HCT116 (cell line): ENCODE measurements at regions not wholly inside any gene's neighbourhood (a gene's known extent, or its start where the extent isn't known, plus 50 kb on each side); places are given as distances from the start of the nearest gene placed in this dataset.

Experiments used
- ATAC-seq: fragments of 200-7000 bp; cut with Tn5 transposase; 2 replicates; pipeline ENCODE4 v1.9.1; 2020; ENCODE audit warnings: mild to moderate bottlenecking, moderate library complexity
- BruUV-seq: library from RNA; stranded (reverse); fragments of 400-500 nt; replicated peaks from 2 replicates; lab custom pipeline; 2021; lab: Mats Ljungman, UMichigan
- CTCF ChIA-PET: fragments of 300-600 bp; sonication (Branson Sonifier 250); formaldehyde crosslinking; loops from one replicate; lab custom pipeline; 2021; ENCODE audit warnings: antibody characterized with exemption; lab: Charles Lee
- POLR2A ChIA-PET: fragments of 300-600, 350-600 bp; sonication (Branson Sonifier 250); formaldehyde crosslinking; loops from one replicate; lab custom pipeline; 2021; ENCODE audit warnings: antibody characterized with exemption; lab: Charles Lee
- RAD21 ChIA-PET, 2 experiments: fragments of 300-600 bp; sonication (Branson Sonifier 250); formaldehyde crosslinking; loops; one replicate each; lab custom pipeline; 2023; ENCODE audit warnings: low total read pairs in 2 of 2; ENCODE audit not compliant: uncharacterized antibody in 2 of 2, unreplicated experiment in 2 of 2, low non-redundant PET in 1 of 2; lab: Charles Lee
- DNase-seq: peaks from one replicate; pipeline ENCODE4 v3.0.0-alpha.2; 2010; ENCODE audit warnings: low read depth, low spot score
- H2AFZ ChIP-seq: fragments of 200-600 bp; shearing (Covaris generic), sonication (generic); 2 replicates; pipeline ENCODE4 v1.6.1; 2017; ENCODE audit warnings: low read depth, mixed run types, mixed read lengths, antibody characterized with exemption, low read length; ENCODE audit not compliant: poor library complexity, severe bottlenecking
- H3K27ac ChIP-seq: 2 replicates; pipeline ENCODE4 v1.5.1; 2012; ENCODE audit warnings: low read depth, low read length
- H3K27me3 ChIP-seq: fragments of 200-600 bp; sonication (generic); 2 replicates; pipeline ENCODE4 v1.6.1; 2016; ENCODE audit warnings: mixed run types, low read length, mixed read lengths; ENCODE audit not compliant: insufficient read depth
- H3K36me3 ChIP-seq, 2 experiments: fragments of 200-500 bp in 1 of 2; fragments of 200-600 bp in 1 of 2; sonication (Bioruptor generic) in 1 of 2; sonication (generic) in 1 of 2; 2 replicates each; pipeline versions ENCODE4 v1.5.1 to v1.6.1; 2014 to 2016; ENCODE audit warnings: low read length in 2 of 2, inconsistent platforms in 1 of 2, mixed read lengths in 1 of 2, mixed run types in 1 of 2; ENCODE audit not compliant: insufficient read depth in 2 of 2, control insufficient read depth in 1 of 2
- H3K4me1 ChIP-seq, 2 experiments: fragments of 200-600 bp in 1 of 2; sonication (generic) in 1 of 2; 2 replicates each; pipeline versions ENCODE4 v1.5.1 to v1.6.1; 2012 to 2017; ENCODE audit warnings: low read length in 2 of 2, inconsistent platforms in 1 of 2, mild to moderate bottlenecking in 1 of 2, mixed read lengths in 1 of 2, mixed run types in 1 of 2, moderate library complexity in 1 of 2; ENCODE audit not compliant: insufficient read depth in 2 of 2, control insufficient read depth in 1 of 2
- H3K4me2 ChIP-seq: fragments of 200-600 bp; sonication (generic); 2 replicates; pipeline ENCODE4 v1.6.1; 2017; ENCODE audit warnings: mixed run types, low read length, mixed read lengths
- H3K4me3 ChIP-seq, 2 experiments: fragments of 200-600 bp in 1 of 2; sonication (generic) in 1 of 2; replicated peaks in 1 of 2; 2 replicates each; pipeline ENCODE4 v1.5.1; 2011 to 2016; ENCODE audit warnings: low read length in 2 of 2, control low read depth in 1 of 2, low read depth in 1 of 2, mild to moderate bottlenecking in 1 of 2, mixed read lengths in 1 of 2, mixed run types in 1 of 2
- H3K79me2 ChIP-seq: fragments of 200-600 bp; sonication (generic); 2 replicates; pipeline ENCODE4 v1.6.1; 2017; ENCODE audit warnings: mild to moderate bottlenecking, mixed run types, low read length, moderate library complexity, mixed read lengths; ENCODE audit not compliant: insufficient read depth
- H3K9ac ChIP-seq: fragments of 200-600 bp; sonication (generic); 2 replicates; pipeline ENCODE4 v1.6.1; 2016; ENCODE audit warnings: low read length, mixed read lengths
- H3K9me2 ChIP-seq: fragments of 200-600 bp; sonication (generic), shearing (Covaris generic); 2 replicates; pipeline ENCODE4 v1.6.1; 2017; ENCODE audit warnings: mixed run types, mild to moderate bottlenecking, moderate library complexity; ENCODE audit not compliant: insufficient read depth
- H3K9me3 ChIP-seq, 2 experiments: fragments of 200-500 bp in 1 of 2; fragments of 200-600 bp in 1 of 2; sonication (Bioruptor generic) in 1 of 2; sonication (generic) in 1 of 2; 2 replicates each; pipeline ENCODE4 v1.6.1; 2014 to 2017; ENCODE audit warnings: low read length in 2 of 2, mixed read lengths in 2 of 2, inconsistent platforms in 1 of 2, low read depth in 1 of 2, mild to moderate bottlenecking in 1 of 2, mixed run types in 1 of 2, moderate library complexity in 1 of 2; ENCODE audit not compliant: control insufficient read depth in 1 of 2, insufficient read depth in 1 of 2
- H4K20me1 ChIP-seq: fragments of 200-600 bp; sonication (generic), shearing (Covaris generic); 2 replicates; pipeline ENCODE4 v1.6.1; 2017; ENCODE audit warnings: mixed run types, mild to moderate bottlenecking, moderate library complexity; ENCODE audit not compliant: insufficient read depth
- CBX3 ChIP-seq: IDR thresholded peaks from 2 replicates; pipeline ENCODE4 v1.6.1; 2012; ENCODE audit warnings: low read depth
- CEBPB ChIP-seq: IDR thresholded peaks from 2 replicates; pipeline ENCODE4 v1.6.1; 2012; ENCODE audit warnings: low read depth
- ELF1 ChIP-seq: IDR thresholded peaks from 2 replicates; pipeline ENCODE4 v1.6.1; 2012; ENCODE audit warnings: low read depth, borderline replicate concordance
- EZH2 ChIP-seq: fragments of 200-600 bp; sonication (generic); IDR thresholded peaks from 2 replicates; pipeline ENCODE4 v1.6.1; 2017; ENCODE audit warnings: antibody characterized with exemption, mixed run types
- FOSL1 ChIP-seq: IDR thresholded peaks from 2 replicates; pipeline ENCODE4 v1.6.1; 2012; ENCODE audit warnings: low read depth
- JUND ChIP-seq: IDR thresholded peaks from 2 replicates; pipeline ENCODE4 v1.6.1; 2012
- POLR2A ChIP-seq: IDR thresholded peaks from 2 replicates; pipeline ENCODE4 v1.7.0; 2011; ENCODE audit warnings: borderline replicate concordance; ENCODE audit not compliant: insufficient read depth, insufficient read length; ENCODE audit errors: extremely low read depth
- POLR2AphosphoS5 ChIP-seq: IDR thresholded peaks from 2 replicates; pipeline ENCODE4 v1.6.1; 2011; ENCODE audit warnings: mild to moderate bottlenecking, low read depth, low read length, moderate library complexity
- RAD21 ChIP-seq: IDR thresholded peaks from 2 replicates; pipeline ENCODE4 v1.6.1; 2012; ENCODE audit warnings: low read depth, mild to moderate bottlenecking
- SIN3A ChIP-seq: IDR thresholded peaks from 2 replicates; pipeline ENCODE4 v1.6.1; 2012; ENCODE audit warnings: low read depth
- SP1 ChIP-seq: IDR thresholded peaks from 2 replicates; pipeline ENCODE4 v1.6.1; 2012; ENCODE audit warnings: low read depth
- TCF7L2 ChIP-seq: IDR thresholded peaks from 2 replicates; pipeline ENCODE4 v1.7.0; 2011; ENCODE audit warnings: borderline replicate concordance, inconsistent platforms; ENCODE audit not compliant: insufficient read depth, insufficient read length; ENCODE audit errors: extremely low read depth
- YY1 ChIP-seq: IDR thresholded peaks from 2 replicates; pipeline ENCODE4 v1.6.1; 2011; ENCODE audit warnings: low read length, low read depth, moderate library complexity, mild to moderate bottlenecking; ENCODE audit not compliant: insufficient replicate concordance; ENCODE audit errors: extremely low read depth
- ZFX ChIP-seq: fragments of 450-650 bp; IDR thresholded peaks from 2 replicates; pipeline ENCODE4 v1.6.1; 2017
- ZNF274 ChIP-seq: fragments of 200-500 bp; sonication (Bioruptor generic); IDR thresholded peaks from 2 replicates; pipeline ENCODE4 v1.6.1; 2014; ENCODE audit warnings: mild to moderate bottlenecking, low read depth, low read length, inconsistent platforms
- intact Hi-C: fragments of 100-400 bp; cut with micrococcal nuclease; formaldehyde crosslinking; loops from 2 replicates; pipeline ENCODE4 v1.10.0; 2022
- TF ChIP-seq, protein P1 (sequence below): IDR thresholded peaks from 2 replicates; pipeline ENCODE4 v1.6.1; 2012
- TF ChIP-seq, protein P2 (sequence below): IDR thresholded peaks from 2 replicates; pipeline ENCODE4 v1.6.1; 2012

DNA sequence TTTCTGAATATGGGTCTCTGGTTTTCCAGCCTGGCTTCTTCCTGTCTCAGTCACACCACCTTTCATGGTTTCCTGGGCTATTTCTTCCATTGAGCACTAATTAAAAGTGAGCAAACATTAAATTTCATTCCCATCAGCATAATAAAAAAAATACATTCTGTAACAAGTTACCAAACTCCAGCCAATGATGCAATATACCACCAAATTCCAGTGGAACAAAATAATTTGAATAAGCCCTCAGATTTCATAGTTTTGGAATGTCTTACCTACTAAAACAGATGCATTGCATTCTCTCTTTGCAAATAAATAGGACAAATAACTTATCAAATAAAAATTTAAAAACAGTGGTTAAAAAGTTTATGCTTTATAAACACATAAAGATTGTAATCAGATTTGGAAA lies 97.8 kb upstream of the PRDM1 start:
- H3K27me3 ChIP-seq, result no peaks in the 10 kb centered on the region

DNA sequence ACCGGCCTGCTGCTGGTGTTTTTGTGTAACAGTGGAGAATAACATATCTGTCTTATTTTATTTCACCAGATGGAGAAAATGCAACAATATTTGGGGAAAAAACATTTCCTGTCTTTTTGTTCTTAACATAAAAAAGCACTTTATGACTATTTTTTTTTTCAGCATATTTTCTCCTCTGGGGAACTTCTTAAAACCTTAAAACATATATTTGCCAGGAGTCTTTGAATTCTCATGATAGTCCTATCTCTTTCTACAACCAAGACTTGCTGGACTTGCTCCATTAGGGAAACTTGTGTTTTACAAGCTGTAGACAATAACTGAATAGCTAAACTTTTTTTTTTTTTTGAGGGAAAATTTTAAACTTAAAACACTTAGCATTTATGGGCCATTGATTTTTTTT lies 98.6 kb upstream of the PRDM1 start:
- RAD21 ChIA-PET, result no interaction called here
- CTCF ChIA-PET, result no interaction called here
- Histone ChIP-seq H4K20me1 (no peaks in the 10 kb centered on the region), H3K79me2 (no peaks in the 10 kb centered on the region), H3K9me2 (no peaks in the 10 kb centered on the region), H3K27me3 (no peaks in the 10 kb centered on the region), H3K4me3 (no peak overlapping the region), H3K4me2 (no peak overlapping the region), H3K9me3 (no peaks in the 10 kb centered on the region), H3K4me1 (peaks cover 3 to 11% of the 10 kb centered on the region in 2 experiments; a peak in 3 of 4 replicates), H3K27ac (no peak overlapping the region), H3K9ac (no peak overlapping the region), H3K36me3 (no peaks in the 10 kb centered on the region), H2AFZ (no peak overlapping the region)
- ATAC-seq (no peak), DNase-seq (no peak)
- no peak for TF ChIP-seq ZNF274
- TF ChIP-seq SIN3A, result no peak
- no peak for TF ChIP-seq YY1
- no peak for TF ChIP-seq SP1
- no peak for TF ChIP-seq TCF7L2
- no peak for TF ChIP-seq RAD21
- no peak for TF ChIP-seq POLR2AphosphoS5
- no peak for TF ChIP-seq CBX3
- TF ChIP-seq JUND, result no peak
- no peak for TF ChIP-seq EZH2
- no TSS peak for BruUV-seq
- POLR2A ChIA-PET, result no interaction called here
- intact Hi-C loops, result no loop called here

More for the DNA sequence above, 97.8 kb upstream of the PRDM1 start:
- no peaks in the 10 kb centered on the region for H3K9me2 ChIP-seq
- no peak overlapping the region for H2AFZ ChIP-seq
- no peaks in the 10 kb centered on the region for H3K79me2 ChIP-seq
- peaks cover 3 to 16% of the 10 kb centered on the region in 2 experiments; a peak in 3 of 4 replicates for H3K4me1 ChIP-seq
- H4K20me1 ChIP-seq, result no peaks in the 10 kb centered on the region
- no TSS peak for BruUV-seq
- ChIA-PET CTCF (no interaction called here), POLR2A (no interaction called here), RAD21 (no interaction called here)
- no peak for ATAC-seq
- TF ChIP-seq EZH2, result no peak
- TF ChIP-seq SIN3A, result no peak
- no peak for TF ChIP-seq POLR2AphosphoS5
- no peak for TF ChIP-seq POLR2A
- TF ChIP-seq TCF7L2, result no peak
- TF ChIP-seq JUND, result no peak
- TF ChIP-seq FOSL1, result no peak
- no peak for TF ChIP-seq ZFX
- TF ChIP-seq ELF1, result no peak
- TF ChIP-seq, protein P1, sequence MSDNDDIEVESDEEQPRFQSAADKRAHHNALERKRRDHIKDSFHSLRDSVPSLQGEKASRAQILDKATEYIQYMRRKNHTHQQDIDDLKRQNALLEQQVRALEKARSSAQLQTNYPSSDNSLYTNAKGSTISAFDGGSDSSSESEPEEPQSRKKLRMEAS, result no peak
- TF ChIP-seq CEBPB, result no peak
- TF ChIP-seq SP1, result no peak
- TF ChIP-seq, protein P2, sequence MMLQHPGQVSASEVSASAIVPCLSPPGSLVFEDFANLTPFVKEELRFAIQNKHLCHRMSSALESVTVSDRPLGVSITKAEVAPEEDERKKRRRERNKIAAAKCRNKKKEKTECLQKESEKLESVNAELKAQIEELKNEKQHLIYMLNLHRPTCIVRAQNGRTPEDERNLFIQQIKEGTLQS, result no peak
- TF ChIP-seq CBX3, result no peak
- H3K4me2 ChIP-seq, result no peak overlapping the region
- no peak overlapping the region for H3K9ac ChIP-seq
- no peak for DNase-seq
- H3K36me3 ChIP-seq, result no peaks in the 10 kb centered on the region
- H3K27ac ChIP-seq, result no peak overlapping the region
- H3K9me3 ChIP-seq, result no peaks in the 10 kb centered on the region
- intact Hi-C loops, result no loop called here
- H3K4me3 ChIP-seq, result no peak overlapping the region
